HL-60 (cell line): ENCODE measurements at regions not wholly inside any gene's neighbourhood (a gene's known extent, or its start where the extent isn't known, plus 50 kb on each side); places are given as distances from the start of the nearest gene placed in this dataset.

Experiments used
- CTCF ChIP-seq: IDR thresholded peaks from one replicate; pipeline ENCODE4 v1.5.1; 2011; ENCODE audit warnings: low read length, control low read depth, inconsistent platforms; ENCODE audit not compliant: insufficient read depth
- POLR2AphosphoS5 ChIP-seq: IDR thresholded peaks from 2 replicates; pipeline ENCODE4 v1.6.1; 2012; ENCODE audit warnings: low read depth
- REST ChIP-seq: IDR thresholded peaks from 2 replicates; pipeline ENCODE4 v1.6.1; 2012; ENCODE audit warnings: low read depth; ENCODE audit not compliant: insufficient replicate concordance
- SPI1 ChIP-seq: IDR thresholded peaks from 2 replicates; pipeline ENCODE4 v1.6.1; 2012; ENCODE audit warnings: low read depth, mild to moderate bottlenecking, borderline replicate concordance

- TF ChIP-seq CTCF (no peak), REST (no peak), POLR2AphosphoS5 (no peak), SPI1 (no peak)
These were observed 1113.0 kb downstream of the CBLN2 start for GRCh38 chr18:71431171-71431570.
